Upper lobe of right lung (tissue), 1 donor: ENCODE measurements at regions not wholly inside any gene's neighbourhood (a gene's known extent, or its start where the extent isn't known, plus 50 kb on each side); places are given as distances from the start of the nearest gene placed in this dataset.
"Not testable (repeated sequence)": the region's sequence is repeated elsewhere in the genome, so short reads cannot be mapped to it uniquely, and the experiment has no call there.

ENCODE experiments used
- ATAC-seq: fragments of 200-7000 bp; cut with Tn5 transposase; one replicate; pipeline ENCODE4 v1.9.1; 2020; ENCODE audit warnings: mild to moderate bottlenecking, moderate library complexity
- DNase-seq: peaks from one replicate; pipeline ENCODE4 v3.0.0-alpha.2; 2020
- H3K27ac ChIP-seq: fragments of 200-600 bp; one replicate; pipeline ENCODE4 v1.8.0; 2022
- H3K27me3 ChIP-seq: fragments of 200-600 bp; one replicate; pipeline ENCODE4 v1.8.0; 2022; ENCODE audit warnings: mild to moderate bottlenecking
- H3K36me3 ChIP-seq: fragments of 200-600 bp; one replicate; pipeline ENCODE4 v1.8.0; 2022
- H3K4me1 ChIP-seq: fragments of 200-600 bp; one replicate; pipeline ENCODE4 v1.8.0; 2022
- H3K4me3 ChIP-seq: fragments of 200-600 bp; one replicate; pipeline ENCODE4 v1.8.0; 2022; ENCODE audit warnings: mild to moderate bottlenecking
- H3K9me3 ChIP-seq: fragments of 200-600 bp; one replicate; pipeline ENCODE4 v1.8.0; 2022
- CTCF ChIP-seq: fragments of 200-600 bp; IDR thresholded peaks from one replicate; pipeline ENCODE4 v1.8.0; 2022; ENCODE audit warnings: antibody characterized with exemption
- intact Hi-C: fragments of 100-400 bp; cut with DNase I; formaldehyde crosslinking; loops from one replicate; pipeline ENCODE4 v1.11.0; 2022
- donor health status: DM: no; HTN: yes; CAD: no; lungs with severe emphysema.

DNA sequence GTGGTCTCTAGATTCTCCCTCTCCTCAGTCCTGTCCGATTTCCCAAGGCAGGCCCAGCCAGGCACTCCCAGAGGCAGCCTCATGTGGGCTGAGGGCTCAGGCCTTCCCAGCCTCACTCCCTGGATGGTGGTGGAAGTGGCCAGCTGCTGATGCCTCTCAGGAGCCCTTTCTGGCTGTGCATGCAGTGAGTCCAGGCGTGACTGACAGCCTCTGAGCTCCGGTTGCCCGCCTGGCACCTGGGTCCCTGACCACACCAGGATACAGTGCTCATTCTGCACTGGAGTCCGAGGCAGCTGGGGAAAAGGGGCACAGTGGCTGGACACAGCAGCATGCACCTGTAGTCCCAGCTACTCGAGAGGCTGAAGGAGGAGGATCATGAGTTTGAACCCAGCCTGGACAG, 132.6 kb downstream of the CUL2 start:
- ATAC-seq = no peak
- H3K9me3 ChIP-seq = no peaks in the 10 kb centered on the region
- H3K4me1 ChIP-seq = no peaks in the 10 kb centered on the region
- TF ChIP-seq CTCF = no peak
- intact Hi-C loops = no loop called here
- H3K27ac ChIP-seq = no peak overlapping the region
- no peaks in the 10 kb centered on the region for H3K36me3 ChIP-seq
- H3K4me3 ChIP-seq = no peak overlapping the region
- DNase-seq = no peak
- H3K27me3 ChIP-seq = no peaks in the 10 kb centered on the region

GRCh38 chr10:34956756-34957155, 133.4 kb downstream of the CUL2 start:
- no peaks in the 10 kb centered on the region for H3K27me3 ChIP-seq
- no peak for TF ChIP-seq CTCF
- intact Hi-C loops = no loop called here
- no peak overlapping the region for H3K4me3 ChIP-seq
- DNase-seq (no peak), ATAC-seq (no peak)
- no peaks in the 10 kb centered on the region for H3K9me3 ChIP-seq
- H3K27ac ChIP-seq = no peak overlapping the region
- H3K36me3 ChIP-seq = no peaks in the 10 kb centered on the region
- H3K4me1 ChIP-seq = no peaks in the 10 kb centered on the region

GRCh38 chr10:34955391-34955790, 134.8 kb downstream of the CUL2 start:
- TF ChIP-seq CTCF = no peak
- DNase-seq = no peak
- intact Hi-C loops = no loop called here
- ATAC-seq = peak; percentile 67
- peak overlapping the region; percentile 36 for H3K27ac ChIP-seq
- H3K36me3 ChIP-seq = no peaks in the 10 kb centered on the region
- no peaks in the 10 kb centered on the region for H3K9me3 ChIP-seq
- H3K4me1 ChIP-seq = no peaks in the 10 kb centered on the region
- H3K27me3 ChIP-seq = no peaks in the 10 kb centered on the region
- H3K4me3 ChIP-seq = no peak overlapping the region

DNA sequence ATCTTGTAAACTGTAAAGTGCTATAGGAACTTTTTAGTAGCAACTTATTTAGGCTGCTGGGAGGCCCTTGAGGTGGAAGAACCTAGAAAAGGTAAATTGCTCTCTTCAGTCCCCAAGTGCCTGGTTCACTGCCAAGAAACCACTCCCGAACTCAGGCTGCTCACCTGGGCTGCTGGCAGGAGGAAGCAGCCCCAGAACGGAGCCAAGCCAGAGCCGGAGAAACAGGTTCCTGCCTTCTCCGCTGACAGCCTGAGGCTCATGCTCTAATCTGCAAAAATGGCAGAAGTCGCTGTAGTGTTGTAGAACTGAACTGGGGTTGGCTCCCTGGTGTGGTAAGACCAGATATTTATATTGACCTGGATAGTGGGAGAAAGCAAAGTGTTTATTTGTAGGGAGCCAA, 136.0 kb downstream of the CUL2 start:
- H3K4me1 ChIP-seq = no peaks in the 10 kb centered on the region
- intact Hi-C loops = no loop called here
- no peaks in the 10 kb centered on the region for H3K36me3 ChIP-seq
- H3K4me3 ChIP-seq = no peak overlapping the region
- no peaks in the 10 kb centered on the region for H3K27me3 ChIP-seq
- DNase-seq (peak; percentile 90), ATAC-seq (peak; percentile 89)
- no peak overlapping the region for H3K27ac ChIP-seq
- no peak for TF ChIP-seq CTCF
- no peaks in the 10 kb centered on the region for H3K9me3 ChIP-seq

GRCh38 chr10:34951263-34951887, 136.3 kb upstream of the PARD3 start:
- H3K9me3 ChIP-seq, ATAC-seq, DNase-seq, H3K36me3 ChIP-seq, intact Hi-C loops, H3K4me3 ChIP-seq, H3K27ac ChIP-seq, H3K4me1 ChIP-seq, H3K27me3 ChIP-seq: not testable (repeated sequence)

- H3K9me3 ChIP-seq, H3K4me3 ChIP-seq, H3K36me3 ChIP-seq, DNase-seq, H3K27ac ChIP-seq, intact Hi-C loops, H3K27me3 ChIP-seq, H3K4me1 ChIP-seq, ATAC-seq: not testable (repeated sequence)
Measured at GRCh38 chr10:34945951-34946522, 130.9 kb upstream of the PARD3 start.
